Fibroblast of skin of right biceps (primary cell): ENCODE measurements at regions not wholly inside any gene's neighbourhood (a gene's known extent, or its start where the extent isn't known, plus 50 kb on each side); places are given as distances from the start of the nearest gene placed in this dataset.

ENCODE experiments used
- DNase-seq: peaks from one replicate; pipeline ENCODE4 v3.0.0-alpha.2; 2013

GRCh38 chr5:92455011-92455410 is 1071.9 kb upstream of the ARRDC3 start:
- no peak for DNase-seq

DNA sequence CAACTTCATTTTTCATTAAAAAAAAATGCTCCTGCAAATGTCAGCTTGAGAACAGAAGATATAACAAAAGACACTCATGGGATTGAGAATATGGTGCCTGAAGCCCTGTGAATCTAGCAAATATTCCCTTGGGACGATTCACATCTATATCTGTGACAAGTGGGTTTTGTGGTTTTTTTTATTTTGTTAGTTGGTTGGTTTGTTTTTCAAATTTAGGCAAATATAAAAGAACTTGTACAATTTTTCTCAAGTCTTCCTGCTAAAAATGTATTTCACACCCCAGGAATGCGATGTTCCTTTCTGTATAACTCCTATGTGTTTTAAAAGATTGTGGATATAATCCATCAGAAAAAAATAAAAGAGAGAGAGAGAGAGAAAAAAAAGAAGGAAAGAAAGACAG is 1061.8 kb upstream of the ARRDC3 start:
- no peak for DNase-seq

- DNase-seq, result no peak
Observed at GRCh38 chr5:92435781-92436180, 1052.7 kb upstream of the ARRDC3 start.

DNA sequence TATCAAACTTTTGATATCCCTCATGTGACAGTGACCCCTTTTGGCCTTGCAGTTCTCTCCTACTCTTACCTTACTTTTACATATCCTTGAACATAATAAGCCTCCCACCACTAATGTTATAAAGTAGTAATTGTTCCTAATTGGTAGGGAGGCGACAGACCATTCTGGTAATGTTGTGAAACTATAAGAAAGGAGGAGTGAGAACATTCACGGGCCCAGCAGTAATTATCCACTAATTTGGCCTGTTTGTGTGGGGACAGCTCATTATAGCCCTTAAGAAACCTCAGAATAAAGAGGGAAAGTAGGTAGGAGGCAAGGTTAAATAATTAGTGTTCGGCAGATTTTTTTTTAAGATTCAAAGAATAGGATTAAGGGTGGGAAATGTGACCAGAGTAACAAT is 1046.5 kb upstream of the ARRDC3 start:
- no peak for DNase-seq

- DNase-seq, result no peak
Observed at GRCh38 chr5:92428415-92428814, 1045.3 kb upstream of the ARRDC3 start.

GRCh38 chr5:92424785-92425426 is 1041.8 kb upstream of the ARRDC3 start:
- no peak for DNase-seq

GRCh38 chr5:92421942-92422341 is 1038.8 kb upstream of the ARRDC3 start:
- DNase-seq, result peak; percentile 15

GRCh38 chr5:92421196-92421595 is 1038.1 kb upstream of the ARRDC3 start:
- DNase-seq, result no peak

DNA sequence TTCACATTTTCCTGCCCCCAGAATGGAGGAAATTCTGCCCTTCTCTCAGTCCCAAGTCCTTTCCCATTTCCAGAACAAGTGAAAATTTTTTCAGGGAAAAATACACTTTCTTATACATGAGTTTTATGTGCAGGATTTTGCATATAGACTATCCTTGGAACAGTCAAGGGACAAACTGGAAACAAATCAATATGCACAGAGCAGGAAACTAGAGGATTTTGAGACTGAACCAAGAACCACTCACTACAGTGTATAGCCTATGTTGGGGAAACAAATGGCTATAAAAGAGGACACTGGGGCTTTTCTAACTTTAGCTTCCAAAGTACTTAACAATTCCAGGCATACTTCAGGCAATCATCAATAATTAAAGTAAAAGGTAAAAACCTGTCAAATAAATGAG is 1036.1 kb upstream of the ARRDC3 start:
- no peak for DNase-seq

DNA sequence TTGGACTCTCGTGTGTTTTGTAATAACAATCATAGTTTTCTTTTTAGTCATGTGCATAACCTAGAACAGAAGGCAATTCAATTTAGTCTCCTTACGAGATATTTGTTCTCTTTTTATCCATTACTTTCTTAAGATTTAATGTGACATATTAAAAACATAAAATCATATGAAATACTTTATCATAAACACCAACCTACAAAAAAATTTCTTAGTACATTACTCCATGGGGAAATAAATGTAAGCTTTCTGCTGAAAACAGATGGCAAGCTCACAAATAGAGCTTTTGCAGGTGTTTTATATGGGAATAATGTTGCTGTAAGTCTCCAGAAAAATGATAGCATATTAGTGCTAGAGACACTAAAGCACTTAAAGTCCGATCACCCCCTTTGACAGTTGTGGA is 1035.2 kb upstream of the ARRDC3 start:
- DNase-seq, result no peak

DNA sequence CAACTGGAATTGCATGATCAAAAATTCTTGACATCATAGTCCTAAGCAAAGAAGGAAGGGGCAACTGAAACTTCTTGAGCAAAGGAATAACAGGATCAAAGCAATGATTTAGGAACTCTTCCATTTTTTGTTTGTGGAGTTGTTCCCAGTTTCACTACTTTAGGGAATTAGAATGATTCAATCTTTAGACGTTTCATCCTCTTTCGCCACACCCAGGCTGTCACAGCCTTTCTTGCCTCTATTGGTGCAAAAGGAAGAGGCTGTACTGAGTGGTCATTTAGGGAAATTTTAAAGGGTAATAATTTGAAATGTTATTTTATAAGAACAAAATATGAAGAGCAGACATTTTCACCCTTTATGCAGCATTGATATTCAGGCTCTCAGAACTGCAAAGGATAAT is 1026.0 kb upstream of the ARRDC3 start:
- no peak for DNase-seq

GRCh38 chr5:92402956-92403702 is 1020.0 kb upstream of the ARRDC3 start:
- DNase-seq, result no peak

GRCh38 chr5:92402045-92402444 is 1018.9 kb upstream of the ARRDC3 start:
- DNase-seq, result peak; percentile 20

GRCh38 chr5:92401492-92401891 is 1018.4 kb upstream of the ARRDC3 start:
- peak; percentile 19 for DNase-seq

- DNase-seq, result no peak
Observed at GRCh38 chr5:92394936-92395335, 1011.8 kb upstream of the ARRDC3 start.

DNA sequence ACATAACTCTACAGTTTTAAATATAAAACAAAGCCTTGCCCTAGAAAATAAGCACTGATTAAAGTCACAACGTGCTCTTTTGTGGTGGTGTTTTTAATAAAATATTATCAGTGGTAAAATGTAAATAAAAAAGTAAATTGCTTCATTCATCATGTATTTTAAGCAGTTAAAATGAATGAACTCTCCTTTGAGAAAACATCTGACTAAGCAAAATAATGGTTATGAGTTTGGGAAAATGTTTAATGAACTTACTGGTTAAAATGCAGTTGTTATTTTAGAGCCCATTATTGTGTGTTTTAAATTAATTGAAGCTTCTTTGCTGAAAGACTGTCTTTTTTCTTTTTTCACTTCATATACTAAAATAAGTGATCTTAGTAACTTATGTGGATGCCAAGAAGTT is 1007.5 kb upstream of the ARRDC3 start:
- DNase-seq, result no peak

DNA sequence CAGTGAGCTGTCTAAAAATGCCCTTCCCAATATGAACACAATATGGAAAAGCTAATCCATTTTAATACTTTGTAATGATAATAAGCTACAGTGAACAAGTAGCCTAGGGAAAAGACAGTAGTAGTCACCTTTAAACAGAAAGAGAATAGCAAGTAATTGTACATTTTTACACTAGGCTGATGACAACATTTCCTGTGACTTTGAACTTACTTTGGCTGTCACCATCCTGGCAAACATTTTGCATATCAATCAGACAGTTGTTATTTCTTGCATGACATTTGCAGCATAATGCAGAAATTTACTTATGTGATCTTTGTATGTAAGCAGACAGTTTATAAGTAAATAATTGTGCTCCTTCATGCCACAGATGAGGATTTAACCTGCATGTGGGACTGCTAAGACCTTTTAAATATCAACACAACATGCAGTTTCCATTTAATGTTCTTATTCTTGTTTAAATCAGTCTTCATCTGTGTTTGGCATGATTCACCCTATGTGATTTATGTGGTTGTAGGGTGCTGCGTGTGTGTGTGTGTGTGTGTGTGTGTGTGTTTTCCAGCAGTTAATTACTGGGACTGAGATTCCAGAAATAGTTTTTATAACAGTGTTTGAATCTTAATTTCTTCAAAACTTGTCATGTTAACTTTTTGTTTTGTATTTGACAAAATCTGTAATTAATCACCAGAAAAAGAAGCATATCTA is 997.1 kb upstream of the ARRDC3 start:
- DNase-seq, result peak; percentile 26

GRCh38 chr5:92378966-92379611 is 996.0 kb upstream of the ARRDC3 start:
- peak; percentile 24 for DNase-seq

- DNase-seq, result no peak
Observed at GRCh38 chr5:92374859-92375258, 991.7 kb upstream of the ARRDC3 start.

DNA sequence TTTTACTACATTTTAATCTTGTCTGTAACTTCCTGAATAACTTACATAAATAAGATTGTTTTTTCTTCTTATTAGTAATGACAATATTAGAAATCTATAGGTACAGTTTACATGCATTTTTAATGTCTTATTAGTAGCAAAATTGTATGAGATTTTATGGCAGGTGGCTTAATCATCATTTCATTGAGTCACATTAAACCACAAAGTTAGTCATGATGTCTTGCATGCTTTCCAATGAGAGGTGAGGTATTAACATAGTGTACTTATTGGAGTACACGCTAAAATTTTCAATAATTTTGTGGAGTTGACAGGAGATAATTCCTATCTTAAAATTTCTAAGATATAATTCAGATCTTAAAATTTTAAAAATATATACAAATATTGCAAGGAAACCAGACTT is 989.6 kb upstream of the ARRDC3 start:
- DNase-seq, result no peak

- DNase-seq, result no peak
Observed at GRCh38 chr5:92371889-92372235, 988.7 kb upstream of the ARRDC3 start.

DNA sequence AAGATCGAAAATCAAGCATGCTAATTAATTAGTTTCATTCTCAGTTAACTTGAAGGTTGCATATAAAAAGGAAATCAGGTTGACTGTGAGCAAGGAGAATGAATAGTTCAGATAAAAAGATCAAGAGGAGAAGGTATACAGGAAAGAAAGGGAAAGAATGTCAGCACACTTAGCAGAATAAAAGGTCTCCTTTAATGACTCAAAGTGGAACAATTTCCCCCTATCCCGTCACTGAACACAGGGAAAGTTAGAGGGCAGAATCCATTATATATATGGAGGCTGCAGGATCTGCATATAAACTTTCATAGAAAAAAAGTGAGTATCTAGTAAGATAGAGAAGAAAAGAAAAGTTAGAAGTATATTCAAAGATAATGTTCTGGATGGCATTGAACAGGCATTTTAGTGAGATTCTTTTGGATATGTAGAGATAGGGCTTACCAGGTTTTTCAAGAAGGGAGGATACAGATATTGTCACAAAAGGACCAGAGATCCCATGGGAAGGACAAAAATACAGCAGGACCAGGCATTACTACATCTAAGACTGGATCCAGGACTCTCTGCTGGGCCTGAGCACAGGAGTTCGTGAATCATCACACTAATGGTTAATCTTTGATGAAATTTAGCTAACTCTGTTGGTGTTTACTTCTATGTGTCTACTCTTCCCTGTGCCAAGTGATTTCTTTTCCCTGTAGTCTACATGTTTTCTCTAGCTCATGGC is 988.2 kb upstream of the ARRDC3 start:
- no peak for DNase-seq

DNA sequence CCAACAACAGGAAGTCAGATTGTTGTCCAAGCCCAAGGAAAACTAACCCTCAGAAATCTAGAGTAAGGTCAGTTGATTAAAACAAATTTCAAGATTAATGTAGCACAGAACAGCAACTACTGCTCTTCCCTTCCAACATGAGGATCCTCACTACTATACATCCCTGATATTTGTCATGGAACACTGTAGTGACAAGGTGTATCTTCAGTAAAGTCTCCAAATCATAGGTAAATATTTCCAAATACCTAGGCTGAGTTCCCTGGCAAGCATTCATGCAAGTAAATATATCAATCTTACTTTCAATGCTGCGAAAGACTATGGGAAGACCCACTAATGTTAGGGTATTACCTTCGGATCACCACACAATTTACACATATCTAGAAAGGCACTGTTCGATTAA is 986.9 kb upstream of the ARRDC3 start:
- no peak for DNase-seq
